Uterus (tissue), 2 donors: ENCODE measurements at regions not wholly inside any gene's neighbourhood (a gene's known extent, or its start where the extent isn't known, plus 50 kb on each side); places are given as distances from the start of the nearest gene placed in this dataset.

ENCODE experiments used
- CTCF ChIP-seq, 4 experiments: fragments of 200-600 bp in 2 of 4; fragments of 450-650 bp in 2 of 4; sonication (generic) in 2 of 4; IDR thresholded peaks; one replicate each; pipeline ENCODE4 v1.5.1; 2016 to 2019; ENCODE audit warnings: antibody characterized with exemption in 4 of 4, mild to moderate bottlenecking in 2 of 4, moderate library complexity in 1 of 4
- POLR2A ChIP-seq, 2 donors: fragments of 450-650 bp; IDR thresholded peaks; one replicate each; pipeline ENCODE4 v1.6.1; 2016; ENCODE audit warnings: antibody characterized with exemption in 2 of 2, mild to moderate bottlenecking in 1 of 2, moderate library complexity in 1 of 2

DNA sequence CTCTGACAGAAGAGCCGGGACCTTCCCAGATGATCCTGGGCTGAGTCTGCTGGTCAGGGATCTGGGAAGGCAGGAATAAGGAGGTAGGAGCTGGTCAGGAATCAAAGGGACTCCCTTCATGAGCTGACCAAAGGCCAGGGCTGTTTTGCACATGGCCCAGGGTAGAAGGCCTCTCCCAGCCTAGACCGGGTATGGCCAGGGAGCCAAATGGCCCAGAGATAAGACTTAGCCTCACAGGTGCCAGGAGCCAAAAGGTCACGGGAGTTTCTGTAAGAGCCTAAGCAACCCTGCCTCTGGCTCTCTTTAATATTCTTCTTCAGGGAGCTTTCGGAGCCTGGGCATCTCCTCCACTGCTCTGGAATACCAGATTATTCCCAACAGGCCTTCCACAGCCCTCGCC lies 191.3 kb upstream of the PWP1 start:
- TF ChIP-seq CTCF (IDR thresholded peaks at IDR 0.05), result no peak
- TF ChIP-seq POLR2A (IDR thresholded peaks at IDR 0.05), result no peak
